Ishikawa (cell line): ENCODE measurements at regions not wholly inside any gene's neighbourhood (a gene's known extent, or its start where the extent isn't known, plus 50 kb on each side); places are given as distances from the start of the nearest gene placed in this dataset.

ENCODE experiments used
- CEBPB ChIP-seq: IDR thresholded peaks from 2 replicates; pipeline ENCODE4 v1.6.1; 2012
- CREB1 ChIP-seq: IDR thresholded peaks from 2 replicates; pipeline ENCODE4 v1.6.1; 2012; ENCODE audit warnings: low read depth
- EGR1 ChIP-seq: IDR thresholded peaks from 2 replicates; pipeline ENCODE4 v1.6.1; 2012
- EP300 ChIP-seq: IDR thresholded peaks from 2 replicates; pipeline ENCODE4 v1.6.1; 2012; ENCODE audit warnings: borderline replicate concordance
- FOXM1 ChIP-seq: IDR thresholded peaks from 2 replicates; pipeline ENCODE4 v1.6.1; 2012; ENCODE audit warnings: low read depth, borderline replicate concordance
- NFIC ChIP-seq: IDR thresholded peaks from 2 replicates; pipeline ENCODE4 v1.6.1; 2012
- RAD21 ChIP-seq: IDR thresholded peaks from 2 replicates; pipeline ENCODE4 v1.6.1; 2012; ENCODE audit warnings: low read depth
- TAF1 ChIP-seq: IDR thresholded peaks from 2 replicates; pipeline ENCODE4 v1.6.1; 2012; ENCODE audit warnings: low read depth, mild to moderate bottlenecking
- TCF12 ChIP-seq: IDR thresholded peaks from 2 replicates; pipeline ENCODE4 v1.6.1; 2012; ENCODE audit warnings: low read depth
- TEAD4 ChIP-seq: IDR thresholded peaks from 2 replicates; pipeline ENCODE4 v1.6.1; 2012
- YY1 ChIP-seq: IDR thresholded peaks from 2 replicates; pipeline ENCODE4 v1.6.1; 2012; ENCODE audit warnings: low read depth
- ZBTB7A ChIP-seq: IDR thresholded peaks from 2 replicates; pipeline ENCODE4 v1.6.1; 2012; ENCODE audit warnings: low read depth
- TF ChIP-seq, protein P1 (sequence below): IDR thresholded peaks from 2 replicates; pipeline ENCODE4 v1.6.1; 2012; ENCODE audit warnings: low read depth, mild to moderate bottlenecking
- TF ChIP-seq, protein P2 (sequence below): IDR thresholded peaks from 2 replicates; pipeline ENCODE4 v1.6.1; 2012
- TF ChIP-seq, protein P3 (sequence below): IDR thresholded peaks from 2 replicates; pipeline ENCODE4 v1.6.1; 2012

DNA sequence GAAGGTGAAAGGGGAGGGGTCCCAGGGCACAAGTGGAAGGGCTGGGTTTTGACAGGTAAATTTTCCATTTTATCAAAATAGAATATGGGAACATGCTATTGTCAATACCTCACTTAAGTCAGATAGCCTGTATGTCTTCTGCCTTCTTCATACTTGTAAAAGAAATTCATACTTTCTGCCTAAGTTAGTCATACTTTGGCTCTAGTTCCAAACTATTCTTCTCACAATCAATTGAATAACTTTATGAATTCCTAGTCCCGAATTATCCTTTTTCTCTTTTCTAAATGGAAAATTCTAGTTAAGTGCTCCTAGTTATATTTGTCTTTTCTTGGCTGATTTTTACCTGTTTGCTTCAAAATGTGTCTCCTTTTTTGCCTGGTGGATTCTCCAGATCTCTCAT, 271.4 kb downstream of the CSNK1G3 start:
- TF ChIP-seq TEAD4 (no peak), CREB1 (no peak), NFIC (no peak), YY1 (no peak), EP300 (no peak), CEBPB (no peak), EGR1 (no peak), RAD21 (no peak), FOXM1 (no peak), TAF1 (no peak)
- TF ChIP-seq, protein P1, sequence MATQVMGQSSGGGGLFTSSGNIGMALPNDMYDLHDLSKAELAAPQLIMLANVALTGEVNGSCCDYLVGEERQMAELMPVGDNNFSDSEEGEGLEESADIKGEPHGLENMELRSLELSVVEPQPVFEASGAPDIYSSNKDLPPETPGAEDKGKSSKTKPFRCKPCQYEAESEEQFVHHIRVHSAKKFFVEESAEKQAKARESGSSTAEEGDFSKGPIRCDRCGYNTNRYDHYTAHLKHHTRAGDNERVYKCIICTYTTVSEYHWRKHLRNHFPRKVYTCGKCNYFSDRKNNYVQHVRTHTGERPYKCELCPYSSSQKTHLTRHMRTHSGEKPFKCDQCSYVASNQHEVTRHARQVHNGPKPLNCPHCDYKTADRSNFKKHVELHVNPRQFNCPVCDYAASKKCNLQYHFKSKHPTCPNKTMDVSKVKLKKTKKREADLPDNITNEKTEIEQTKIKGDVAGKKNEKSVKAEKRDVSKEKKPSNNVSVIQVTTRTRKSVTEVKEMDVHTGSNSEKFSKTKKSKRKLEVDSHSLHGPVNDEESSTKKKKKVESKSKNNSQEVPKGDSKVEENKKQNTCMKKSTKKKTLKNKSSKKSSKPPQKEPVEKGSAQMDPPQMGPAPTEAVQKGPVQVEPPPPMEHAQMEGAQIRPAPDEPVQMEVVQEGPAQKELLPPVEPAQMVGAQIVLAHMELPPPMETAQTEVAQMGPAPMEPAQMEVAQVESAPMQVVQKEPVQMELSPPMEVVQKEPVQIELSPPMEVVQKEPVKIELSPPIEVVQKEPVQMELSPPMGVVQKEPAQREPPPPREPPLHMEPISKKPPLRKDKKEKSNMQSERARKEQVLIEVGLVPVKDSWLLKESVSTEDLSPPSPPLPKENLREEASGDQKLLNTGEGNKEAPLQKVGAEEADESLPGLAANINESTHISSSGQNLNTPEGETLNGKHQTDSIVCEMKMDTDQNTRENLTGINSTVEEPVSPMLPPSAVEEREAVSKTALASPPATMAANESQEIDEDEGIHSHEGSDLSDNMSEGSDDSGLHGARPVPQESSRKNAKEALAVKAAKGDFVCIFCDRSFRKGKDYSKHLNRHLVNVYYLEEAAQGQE, result no peak
- TF ChIP-seq, protein P2, sequence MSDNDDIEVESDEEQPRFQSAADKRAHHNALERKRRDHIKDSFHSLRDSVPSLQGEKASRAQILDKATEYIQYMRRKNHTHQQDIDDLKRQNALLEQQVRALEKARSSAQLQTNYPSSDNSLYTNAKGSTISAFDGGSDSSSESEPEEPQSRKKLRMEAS, result no peak
- TF ChIP-seq, protein P3, sequence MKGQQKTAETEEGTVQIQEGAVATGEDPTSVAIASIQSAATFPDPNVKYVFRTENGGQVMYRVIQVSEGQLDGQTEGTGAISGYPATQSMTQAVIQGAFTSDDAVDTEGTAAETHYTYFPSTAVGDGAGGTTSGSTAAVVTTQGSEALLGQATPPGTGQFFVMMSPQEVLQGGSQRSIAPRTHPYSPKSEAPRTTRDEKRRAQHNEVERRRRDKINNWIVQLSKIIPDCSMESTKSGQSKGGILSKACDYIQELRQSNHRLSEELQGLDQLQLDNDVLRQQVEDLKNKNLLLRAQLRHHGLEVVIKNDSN, result no peak

DNA sequence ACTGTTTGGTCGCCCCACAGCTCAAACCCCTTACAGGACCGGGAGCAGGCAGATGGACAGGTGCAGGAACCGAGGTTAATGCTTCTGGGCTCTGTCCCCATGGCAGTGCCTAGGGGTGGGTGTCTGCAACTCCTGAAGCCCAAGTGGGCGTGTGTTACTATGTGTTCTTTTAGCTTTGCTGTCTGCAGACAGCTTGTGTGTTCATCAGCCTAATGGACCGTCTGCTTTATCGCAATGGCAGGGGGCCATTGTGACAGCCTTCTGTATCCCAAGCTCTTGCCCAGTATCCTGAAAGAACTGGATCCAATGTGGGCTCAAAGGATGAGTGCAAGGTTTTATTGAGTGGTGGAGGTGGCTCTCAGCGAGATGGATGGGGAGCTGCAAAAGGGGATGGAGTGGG, 266.7 kb downstream of the CSNK1G3 start:
- no peak for TF ChIP-seq FOXM1
- no peak for TF ChIP-seq TAF1
- no peak for TF ChIP-seq RAD21
- TF ChIP-seq TEAD4, result no peak
- TF ChIP-seq, protein P1, result no peak
- no peak for TF ChIP-seq TCF12
- no peak for TF ChIP-seq CREB1
- TF ChIP-seq, protein P2, result no peak
- TF ChIP-seq EGR1, result no peak
- TF ChIP-seq CEBPB, result no peak
- no peak for TF ChIP-seq EP300
- TF ChIP-seq ZBTB7A, result no peak
- TF ChIP-seq NFIC, result no peak
- no peak for TF ChIP-seq YY1
- TF ChIP-seq, protein P3, result no peak

DNA sequence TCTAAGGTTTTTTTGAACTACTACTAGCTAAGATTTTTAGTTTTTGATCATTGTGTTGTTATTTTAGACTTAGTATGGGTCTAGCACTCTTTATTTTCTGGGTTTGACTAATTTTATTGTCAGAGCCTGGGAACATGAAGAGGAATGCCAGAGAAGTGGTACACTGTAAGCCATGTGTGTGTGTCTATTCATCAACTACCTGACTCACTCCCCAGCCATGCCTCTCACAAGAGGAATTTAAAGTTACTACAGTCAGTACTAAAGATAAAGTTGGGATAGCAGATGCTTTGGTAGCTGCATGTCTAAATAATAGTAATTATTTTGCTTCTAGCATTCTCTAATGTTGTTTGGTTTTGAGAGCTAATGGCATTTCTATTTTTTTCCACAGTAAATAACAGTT, 264.8 kb downstream of the CSNK1G3 start:
- TF ChIP-seq CEBPB (no peak), YY1 (no peak), CREB1 (no peak), EP300 (no peak), TAF1 (no peak), TEAD4 (no peak), FOXM1 (no peak), ZBTB7A (no peak), TCF12 (no peak), RAD21 (no peak), EGR1 (no peak), NFIC (no peak)
- TF ChIP-seq, protein P3, result no peak
- TF ChIP-seq, protein P1, result no peak
- TF ChIP-seq, protein P2, result no peak

DNA sequence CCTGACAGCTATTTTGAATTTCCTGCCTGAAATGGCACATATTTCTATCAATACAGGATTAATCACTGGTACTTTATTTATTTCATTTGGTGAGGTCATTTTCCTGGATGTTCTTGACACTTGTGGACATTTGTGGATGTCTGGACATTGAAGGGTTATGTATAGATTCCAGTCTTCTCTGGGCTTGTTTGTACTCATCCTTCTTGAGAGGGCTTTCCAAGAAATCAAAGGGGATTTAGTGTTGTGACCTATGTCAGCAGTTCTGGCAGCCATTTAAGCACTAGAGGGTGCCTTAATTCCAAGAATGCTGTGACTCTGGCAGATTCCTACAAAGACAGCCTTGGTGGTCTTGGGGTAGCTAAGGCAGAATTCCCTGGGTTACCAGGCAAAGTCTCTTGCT, 259.7 kb downstream of the CSNK1G3 start:
- TF ChIP-seq, protein P1, result no peak
- TF ChIP-seq, protein P2, result no peak
- no peak for TF ChIP-seq RAD21
- TF ChIP-seq CREB1, result no peak
- no peak for TF ChIP-seq EP300
- TF ChIP-seq FOXM1, result no peak
- no peak for TF ChIP-seq ZBTB7A
- no peak for TF ChIP-seq NFIC
- no peak for TF ChIP-seq YY1
- TF ChIP-seq TEAD4, result no peak
- TF ChIP-seq TCF12, result no peak
- TF ChIP-seq, protein P3, result no peak
- TF ChIP-seq TAF1, result no peak
- no peak for TF ChIP-seq CEBPB
- no peak for TF ChIP-seq EGR1
